Liver (tissue), 3 donors: ENCODE measurements at regions not wholly inside any gene's neighbourhood (a gene's known extent, or its start where the extent isn't known, plus 50 kb on each side); places are given as distances from the start of the nearest gene placed in this dataset.

Source experiments
- CTCF ChIP-seq: fragments of 150-350 bp; IDR thresholded peaks from 2 replicates; pipeline ENCODE4 v1.5.1; 2017; ENCODE audit warnings: improper control_type of control experiment, low read depth, low read length; ENCODE audit not compliant: missing input control
- EGR1 ChIP-seq, 2 donors: IDR thresholded peaks; 2 replicates each; pipeline ENCODE4 v1.6.1; 2016 to 2018; ENCODE audit warnings: antibody characterized with exemption in 2 of 2, low read depth in 2 of 2
- GABPA ChIP-seq, 2 donors: IDR thresholded peaks in 1 of 2; conservative IDR thresholded peaks in 1 of 2; 2 replicates each; pipeline ENCODE4 v1.6.1; 2016; ENCODE audit warnings: antibody characterized with exemption in 2 of 2, mild to moderate bottlenecking in 1 of 2, moderate library complexity in 1 of 2
- MAX ChIP-seq: IDR thresholded peaks from 2 replicates; pipeline ENCODE4 v1.6.1; 2016; ENCODE audit warnings: antibody characterized with exemption
- REST ChIP-seq: IDR thresholded peaks from 2 replicates; pipeline ENCODE4 v1.6.1; 2016; ENCODE audit warnings: antibody characterized with exemption, mild to moderate bottlenecking
- TAF1 ChIP-seq: conservative IDR thresholded peaks from 2 replicates; pipeline ENCODE4 v1.6.1; 2016; ENCODE audit warnings: antibody characterized with exemption, mild to moderate bottlenecking
- donor health status: healthy.
- donor health status: healthy.

- TF ChIP-seq CTCF: no peak
- TF ChIP-seq TAF1: no peak
- no peak for TF ChIP-seq REST
- no peak for TF ChIP-seq EGR1 (IDR thresholded peaks at IDR 0.05; ENCODE audit: low read depth in 2 of 2)
- no peak for TF ChIP-seq GABPA (IDR thresholded peaks at IDR 0.05 in 1 of 2, conservative IDR thresholded peaks at IDR 0.05 in 1 of 2)
- TF ChIP-seq MAX: no peak
Observed at GRCh38 chr4:53645108-53645507, 53.8 kb upstream of the LNX1 start.
